HPDE6-E6E7 (cell line): ENCODE measurements at regions not wholly inside any gene's neighbourhood (a gene's known extent, or its start where the extent isn't known, plus 50 kb on each side); places are given as distances from the start of the nearest gene placed in this dataset.
A peak's percentile ranks its signal among the peaks of the same experiment; 100 is the strongest.

Source experiments
- DNase-seq: peaks from one replicate; pipeline ENCODE4 v3.0.0; 2011; ENCODE audit warnings: missing footprints; ENCODE audit errors: extremely low spot score

- DNase-seq, result no peak
Observed at GRCh38 chr6:14783594-14783993, 462.3 kb upstream of the JARID2 start.

- peak; percentile 14 for DNase-seq
Observed at GRCh38 chr6:14784596-14785492, 461.0 kb upstream of the JARID2 start.

DNA sequence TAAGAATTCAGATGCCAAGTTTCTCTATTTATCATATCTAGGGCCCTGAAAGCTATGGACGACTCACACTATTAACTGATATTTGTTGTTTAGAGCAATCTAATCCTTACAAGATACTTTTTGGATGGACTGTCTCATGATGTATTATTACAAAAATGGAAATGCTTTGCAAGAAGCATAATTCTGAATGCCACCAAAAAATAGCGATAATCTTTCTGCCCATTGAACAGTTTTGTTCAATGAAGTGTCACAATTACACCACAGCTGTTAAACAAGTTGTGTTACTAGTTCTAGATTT lies 460.4 kb upstream of the JARID2 start:
- no peak for DNase-seq

DNA sequence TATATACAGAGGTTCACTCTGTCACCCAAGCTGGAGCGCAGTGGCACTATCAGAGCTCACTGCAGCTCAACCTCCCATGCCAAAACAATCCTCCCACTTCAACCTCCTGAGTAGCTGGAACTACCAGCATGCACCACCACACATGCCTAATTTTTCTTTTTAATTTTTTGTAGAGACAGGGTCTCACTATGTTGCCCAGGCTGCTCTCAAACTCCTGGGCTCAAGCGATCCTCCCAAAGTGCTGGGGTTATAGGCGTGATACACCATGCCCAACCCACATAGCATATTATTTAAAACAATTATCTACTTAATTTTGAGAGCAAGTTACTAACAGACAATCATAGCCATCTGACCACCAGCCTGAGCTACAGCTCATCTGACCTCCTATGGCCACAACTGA lies 459.9 kb upstream of the JARID2 start:
- no peak for DNase-seq

DNA sequence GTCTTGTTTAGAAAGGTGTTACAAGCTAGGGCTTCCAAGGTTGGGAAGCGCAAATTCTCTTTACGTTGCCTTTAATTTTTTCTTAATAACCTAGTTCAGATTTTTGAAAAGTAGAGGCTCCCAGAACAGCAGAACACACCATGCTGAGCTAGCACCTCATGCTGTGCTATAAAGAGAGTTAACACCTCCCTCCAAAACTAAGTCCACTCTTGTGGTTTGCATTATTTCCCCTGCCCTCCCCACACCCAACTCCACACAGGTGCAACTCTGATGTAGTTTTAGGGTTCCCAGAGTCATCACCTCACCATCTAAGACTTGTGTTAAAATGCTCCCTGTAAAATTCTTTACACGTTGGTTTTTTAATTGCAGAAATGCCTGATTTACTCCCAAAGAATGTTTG lies 459.4 kb upstream of the JARID2 start:
- no peak for DNase-seq

DNA sequence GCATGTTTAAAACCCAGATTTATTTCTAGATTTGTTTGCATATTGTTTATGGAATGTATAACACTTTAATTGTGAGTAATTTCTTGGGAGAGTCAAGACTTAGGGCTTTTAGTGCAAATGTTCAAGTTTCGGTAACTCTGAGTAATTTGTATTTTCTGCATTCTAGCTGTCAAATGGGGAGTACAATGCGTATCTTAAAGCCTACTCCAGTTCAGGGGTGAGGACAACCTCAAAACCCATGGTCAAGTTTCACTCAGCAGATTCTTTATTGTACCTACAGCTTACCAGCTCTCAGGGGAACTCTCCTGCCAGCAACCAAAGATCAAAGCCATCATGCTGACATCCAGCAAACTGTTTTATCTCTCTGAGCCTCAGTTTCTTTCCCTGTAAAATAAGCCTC lies 458.6 kb upstream of the JARID2 start:
- no peak for DNase-seq

- no peak for DNase-seq
Observed at GRCh38 chr6:14787677-14788076, 458.2 kb upstream of the JARID2 start.

- DNase-seq, result no peak
Observed at GRCh38 chr6:14789996-14790395, 455.9 kb upstream of the JARID2 start.

GRCh38 chr6:14790976-14791375 lies 454.9 kb upstream of the JARID2 start:
- no peak for DNase-seq

DNA sequence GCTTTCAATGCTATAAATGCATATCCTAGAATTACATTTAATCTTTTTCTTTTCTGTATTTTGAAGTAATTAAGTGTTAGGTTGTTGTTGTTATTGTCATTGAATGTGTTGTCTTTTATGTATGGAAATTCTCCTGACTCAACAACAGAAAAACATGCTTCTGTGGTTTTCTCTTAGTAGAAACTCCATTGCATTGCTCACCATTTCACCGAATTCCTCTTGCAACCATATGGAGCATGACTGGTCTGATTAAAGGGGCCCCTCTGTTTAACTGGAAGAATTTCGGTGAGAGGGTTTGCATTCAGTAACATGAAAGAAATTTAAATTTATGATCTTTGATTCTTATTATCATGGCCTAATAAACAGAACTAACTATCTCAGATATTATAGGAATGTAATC lies 454.3 kb upstream of the JARID2 start:
- DNase-seq, result no peak

DNA sequence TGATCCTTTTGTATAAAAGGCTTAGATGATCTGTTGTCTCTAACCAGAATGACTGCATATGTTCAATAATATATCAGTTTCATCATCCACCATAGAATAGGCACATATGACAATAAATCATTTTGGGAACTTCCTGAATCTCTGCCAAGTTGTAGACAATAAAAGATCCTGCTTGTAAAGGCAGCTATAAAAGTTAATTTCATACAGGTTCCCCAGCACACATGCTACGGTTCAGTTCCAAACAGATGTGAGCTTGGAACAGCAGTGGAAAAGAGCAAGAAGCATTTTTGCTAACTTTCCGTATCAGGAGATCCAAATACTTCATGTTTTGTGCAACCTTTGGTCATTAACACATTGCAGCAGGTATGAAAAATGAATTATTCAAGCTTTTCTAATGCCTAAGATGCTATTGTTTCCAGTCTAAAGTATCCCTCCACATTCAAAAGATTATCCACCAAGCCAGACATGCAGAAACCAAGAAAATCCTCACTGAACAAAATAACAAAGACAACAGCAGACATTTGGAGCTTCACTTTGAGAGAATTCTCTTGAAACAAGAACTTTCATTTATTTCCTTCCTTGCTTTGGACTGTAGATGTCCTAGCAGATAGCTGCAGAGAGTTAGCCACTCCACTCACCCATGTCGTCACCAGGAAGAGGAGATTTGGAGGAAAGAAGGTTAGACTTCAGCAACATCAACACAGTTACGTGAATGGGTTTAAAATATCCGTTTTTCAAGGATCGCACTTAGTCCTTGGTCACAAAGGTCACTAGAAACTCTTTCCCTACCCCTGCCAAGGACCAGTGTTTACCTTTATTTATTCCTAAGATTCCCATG lies 453.5 kb upstream of the JARID2 start:
- DNase-seq, result no peak

GRCh38 chr6:14795451-14795850 lies 450.4 kb upstream of the JARID2 start:
- no peak for DNase-seq

DNA sequence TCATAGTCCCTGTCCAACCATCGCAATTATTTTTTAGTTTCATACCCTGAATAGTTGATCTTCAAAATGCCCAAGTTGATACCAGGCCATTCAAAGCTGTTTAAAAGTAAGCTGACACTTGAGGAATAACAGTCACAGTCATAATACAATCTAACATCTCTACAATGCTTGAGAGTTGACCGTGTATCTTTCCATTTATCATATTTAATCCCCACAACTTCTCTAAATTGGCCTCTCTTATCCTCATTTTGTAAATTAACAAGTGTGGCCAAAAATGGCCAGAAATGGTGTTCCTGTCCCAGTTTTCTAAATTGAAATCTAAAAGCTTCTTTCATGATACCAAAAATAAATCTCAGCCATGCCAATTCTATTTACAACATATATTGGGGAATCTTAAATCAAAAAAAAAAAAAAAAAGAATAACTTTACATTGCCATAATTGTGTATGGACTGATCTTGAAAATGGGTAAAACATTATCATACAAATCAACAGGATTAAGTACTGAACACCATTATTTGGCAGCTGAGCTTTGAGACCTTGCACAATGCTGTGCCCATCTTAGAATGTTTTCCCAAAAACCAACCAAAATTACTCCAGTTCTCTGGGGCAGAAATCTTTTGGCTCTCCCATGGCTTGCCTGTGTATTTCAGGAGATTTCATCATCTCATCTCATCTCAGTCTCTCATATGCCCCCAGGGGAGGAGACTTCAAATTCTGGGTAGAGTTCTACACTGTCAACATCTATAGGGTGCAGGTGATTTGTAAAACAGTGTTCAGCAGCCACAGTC lies 448.7 kb upstream of the JARID2 start:
- no peak for DNase-seq

DNA sequence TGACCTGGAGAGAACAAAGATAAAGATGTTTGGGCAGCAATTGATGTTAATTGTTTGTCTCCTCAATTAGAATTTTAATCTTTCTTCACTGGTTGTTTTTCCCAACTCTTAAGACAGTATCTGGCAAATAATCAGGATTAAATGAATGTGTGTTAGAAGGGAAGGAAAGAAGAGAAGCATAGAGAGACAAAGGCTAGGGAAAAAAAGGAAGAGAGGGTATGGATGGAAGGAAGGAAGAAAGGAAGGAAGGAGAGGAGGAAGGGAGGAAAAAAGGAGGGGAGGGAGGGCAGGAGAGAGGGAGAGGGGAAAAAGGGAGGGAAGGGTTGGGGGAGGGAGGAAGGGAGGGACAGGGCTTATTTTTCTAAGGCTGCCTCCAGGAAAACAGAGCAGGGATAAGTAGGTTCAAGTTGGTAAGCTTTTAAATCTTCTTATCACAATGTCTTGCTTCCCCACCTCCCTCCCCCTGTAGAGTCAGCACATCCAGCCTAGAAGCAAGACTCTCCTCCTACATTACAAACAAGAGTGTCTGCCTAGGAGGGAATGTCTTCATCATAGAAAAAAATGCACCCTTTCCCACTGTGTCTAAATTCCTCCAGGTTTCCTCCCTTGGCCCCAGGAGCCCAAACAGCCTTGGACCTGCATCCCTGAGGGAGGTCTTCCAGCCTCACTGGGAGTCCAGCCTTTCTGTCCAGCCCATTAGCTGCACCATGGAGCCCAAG lies 447.8 kb upstream of the JARID2 start:
- no peak for DNase-seq

DNA sequence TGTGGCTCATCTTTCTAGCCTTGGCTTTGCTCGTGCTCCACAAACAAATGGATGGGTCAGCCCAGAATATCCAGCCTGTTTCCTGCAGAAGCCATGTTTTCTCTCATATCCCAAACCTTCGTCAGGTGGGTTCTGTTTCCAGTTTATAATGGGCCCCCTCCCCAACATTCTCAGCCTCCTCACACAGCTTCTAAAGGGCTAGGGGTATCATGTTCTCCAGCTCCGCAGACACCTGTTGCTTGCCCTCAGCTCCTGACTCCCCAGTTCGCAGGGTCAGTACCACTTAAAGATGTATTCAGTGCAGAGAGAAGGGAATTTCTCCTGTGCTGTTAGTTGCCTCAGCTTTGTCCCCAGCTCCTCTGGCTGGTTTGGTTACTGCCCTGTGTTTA lies 447.3 kb upstream of the JARID2 start:
- DNase-seq, result no peak

- DNase-seq, result no peak
Observed at GRCh38 chr6:14798996-14799588, 446.8 kb upstream of the JARID2 start.

- peak; percentile 49 for DNase-seq
Observed at GRCh38 chr6:14799928-14800327, 445.9 kb upstream of the JARID2 start.

DNA sequence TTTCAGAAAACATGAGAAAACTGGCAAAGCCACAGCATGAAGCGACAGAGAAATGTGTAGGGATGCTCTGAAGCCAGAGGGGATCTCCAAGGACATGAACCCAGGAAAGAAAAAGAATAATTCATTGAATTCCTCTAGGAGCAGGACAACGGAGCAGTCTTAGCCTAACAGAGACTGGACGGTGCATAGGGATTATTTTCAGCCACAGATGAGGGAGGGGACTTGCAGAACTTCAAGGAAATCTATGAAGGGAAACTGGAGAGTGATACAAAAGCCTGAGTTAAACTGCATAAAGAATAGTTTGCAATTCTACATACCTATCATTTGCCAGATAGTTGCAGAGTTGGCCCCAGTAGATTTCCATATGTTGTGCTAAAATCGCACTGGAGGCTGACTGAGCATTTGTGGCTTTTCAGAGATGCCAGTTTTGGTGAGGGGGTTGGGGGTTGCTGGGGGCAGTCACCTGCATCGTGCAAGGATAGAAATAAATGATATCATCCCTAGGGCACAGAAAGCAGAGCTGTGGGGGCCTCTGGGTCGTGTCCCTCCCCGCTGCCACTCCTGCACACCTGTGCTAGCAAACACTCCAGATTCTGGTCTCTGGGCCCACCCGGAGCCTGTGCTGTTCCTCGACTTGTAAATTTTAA lies 443.2 kb upstream of the JARID2 start:
- no peak for DNase-seq

GRCh38 chr6:14804001-14804784 lies 441.7 kb upstream of the JARID2 start:
- peak; percentile 58 for DNase-seq

GRCh38 chr6:14804785-14805210 lies 441.1 kb upstream of the JARID2 start:
- no peak for DNase-seq
